B cell (primary cell): ENCODE measurements at regions not wholly inside any gene's neighbourhood (a gene's known extent, or its start where the extent isn't known, plus 50 kb on each side); places are given as distances from the start of the nearest gene placed in this dataset.
"Not testable (repeated sequence)": the region's sequence is repeated elsewhere in the genome, so short reads cannot be mapped to it uniquely, and the experiment has no call there.

Source experiments
- CTCF ChIP-seq: fragments of 200-600 bp; IDR thresholded peaks from one replicate; pipeline ENCODE4 v1.8.0; 2022; ENCODE audit warnings: antibody characterized with exemption, mild to moderate bottlenecking
- EZH2 ChIP-seq: IDR thresholded peaks from 2 replicates; pipeline ENCODE4 v1.6.1; 2012; ENCODE audit warnings: borderline replicate concordance, low read depth, mild to moderate bottlenecking, moderate library complexity, low read length; ENCODE audit not compliant: insufficient read depth, poor library complexity, severe bottlenecking

- not testable (repeated sequence) for TF ChIP-seq CTCF, EZH2
These were observed 82.2 kb downstream of the IGLL1 start for GRCh38 chr22:23497889-23498288.
